ENCODE measurements at regions not wholly inside any gene's neighbourhood (a gene's known extent, or its start where the extent isn't known, plus 50 kb on each side); places are given as distances from the start of the nearest gene placed in this dataset.

DNA sequence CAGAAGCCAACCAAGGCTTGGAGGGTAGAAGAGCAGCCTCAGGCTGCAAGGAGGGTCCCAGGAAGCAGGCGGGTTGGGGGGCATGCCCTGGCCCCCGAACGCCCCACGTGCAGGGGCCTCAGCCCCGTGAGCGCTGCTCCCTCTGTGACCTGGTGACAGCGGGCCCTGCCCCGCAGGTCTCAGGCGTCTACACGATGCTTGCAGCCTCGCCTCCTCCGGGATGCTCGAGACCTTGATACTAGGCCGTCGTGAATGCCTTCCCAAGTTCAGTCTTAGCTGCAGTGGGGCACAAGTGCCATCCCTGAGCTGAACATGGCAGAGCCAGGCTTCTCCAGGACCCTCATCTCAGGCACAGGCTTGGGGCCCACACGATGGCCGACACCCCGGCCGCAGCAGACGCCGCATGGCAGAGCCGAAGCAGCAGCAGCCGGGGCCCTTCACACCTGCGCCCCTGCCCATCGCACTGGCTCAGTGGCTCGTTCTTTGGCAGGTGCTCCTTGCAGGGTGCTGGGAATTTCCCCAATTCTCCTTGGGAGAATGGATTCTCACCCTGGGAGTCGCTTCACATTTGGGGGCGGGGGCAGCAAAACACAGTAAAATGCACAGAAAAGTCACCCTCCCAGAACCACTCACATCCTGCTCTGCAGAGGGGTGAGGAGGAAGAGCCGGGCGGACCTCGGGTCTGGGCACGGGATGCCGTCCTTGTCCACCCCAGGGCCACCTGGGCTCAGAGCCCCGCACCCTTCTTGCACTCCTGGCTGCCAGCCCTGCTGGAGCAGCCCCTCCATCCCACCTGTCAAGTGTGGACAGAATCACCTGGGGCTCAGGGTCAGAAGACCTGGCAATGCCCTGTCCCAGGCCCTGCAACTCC, 161.8 kb downstream of the DLL1 start (continued):
- TF ChIP-seq, protein P1, sequence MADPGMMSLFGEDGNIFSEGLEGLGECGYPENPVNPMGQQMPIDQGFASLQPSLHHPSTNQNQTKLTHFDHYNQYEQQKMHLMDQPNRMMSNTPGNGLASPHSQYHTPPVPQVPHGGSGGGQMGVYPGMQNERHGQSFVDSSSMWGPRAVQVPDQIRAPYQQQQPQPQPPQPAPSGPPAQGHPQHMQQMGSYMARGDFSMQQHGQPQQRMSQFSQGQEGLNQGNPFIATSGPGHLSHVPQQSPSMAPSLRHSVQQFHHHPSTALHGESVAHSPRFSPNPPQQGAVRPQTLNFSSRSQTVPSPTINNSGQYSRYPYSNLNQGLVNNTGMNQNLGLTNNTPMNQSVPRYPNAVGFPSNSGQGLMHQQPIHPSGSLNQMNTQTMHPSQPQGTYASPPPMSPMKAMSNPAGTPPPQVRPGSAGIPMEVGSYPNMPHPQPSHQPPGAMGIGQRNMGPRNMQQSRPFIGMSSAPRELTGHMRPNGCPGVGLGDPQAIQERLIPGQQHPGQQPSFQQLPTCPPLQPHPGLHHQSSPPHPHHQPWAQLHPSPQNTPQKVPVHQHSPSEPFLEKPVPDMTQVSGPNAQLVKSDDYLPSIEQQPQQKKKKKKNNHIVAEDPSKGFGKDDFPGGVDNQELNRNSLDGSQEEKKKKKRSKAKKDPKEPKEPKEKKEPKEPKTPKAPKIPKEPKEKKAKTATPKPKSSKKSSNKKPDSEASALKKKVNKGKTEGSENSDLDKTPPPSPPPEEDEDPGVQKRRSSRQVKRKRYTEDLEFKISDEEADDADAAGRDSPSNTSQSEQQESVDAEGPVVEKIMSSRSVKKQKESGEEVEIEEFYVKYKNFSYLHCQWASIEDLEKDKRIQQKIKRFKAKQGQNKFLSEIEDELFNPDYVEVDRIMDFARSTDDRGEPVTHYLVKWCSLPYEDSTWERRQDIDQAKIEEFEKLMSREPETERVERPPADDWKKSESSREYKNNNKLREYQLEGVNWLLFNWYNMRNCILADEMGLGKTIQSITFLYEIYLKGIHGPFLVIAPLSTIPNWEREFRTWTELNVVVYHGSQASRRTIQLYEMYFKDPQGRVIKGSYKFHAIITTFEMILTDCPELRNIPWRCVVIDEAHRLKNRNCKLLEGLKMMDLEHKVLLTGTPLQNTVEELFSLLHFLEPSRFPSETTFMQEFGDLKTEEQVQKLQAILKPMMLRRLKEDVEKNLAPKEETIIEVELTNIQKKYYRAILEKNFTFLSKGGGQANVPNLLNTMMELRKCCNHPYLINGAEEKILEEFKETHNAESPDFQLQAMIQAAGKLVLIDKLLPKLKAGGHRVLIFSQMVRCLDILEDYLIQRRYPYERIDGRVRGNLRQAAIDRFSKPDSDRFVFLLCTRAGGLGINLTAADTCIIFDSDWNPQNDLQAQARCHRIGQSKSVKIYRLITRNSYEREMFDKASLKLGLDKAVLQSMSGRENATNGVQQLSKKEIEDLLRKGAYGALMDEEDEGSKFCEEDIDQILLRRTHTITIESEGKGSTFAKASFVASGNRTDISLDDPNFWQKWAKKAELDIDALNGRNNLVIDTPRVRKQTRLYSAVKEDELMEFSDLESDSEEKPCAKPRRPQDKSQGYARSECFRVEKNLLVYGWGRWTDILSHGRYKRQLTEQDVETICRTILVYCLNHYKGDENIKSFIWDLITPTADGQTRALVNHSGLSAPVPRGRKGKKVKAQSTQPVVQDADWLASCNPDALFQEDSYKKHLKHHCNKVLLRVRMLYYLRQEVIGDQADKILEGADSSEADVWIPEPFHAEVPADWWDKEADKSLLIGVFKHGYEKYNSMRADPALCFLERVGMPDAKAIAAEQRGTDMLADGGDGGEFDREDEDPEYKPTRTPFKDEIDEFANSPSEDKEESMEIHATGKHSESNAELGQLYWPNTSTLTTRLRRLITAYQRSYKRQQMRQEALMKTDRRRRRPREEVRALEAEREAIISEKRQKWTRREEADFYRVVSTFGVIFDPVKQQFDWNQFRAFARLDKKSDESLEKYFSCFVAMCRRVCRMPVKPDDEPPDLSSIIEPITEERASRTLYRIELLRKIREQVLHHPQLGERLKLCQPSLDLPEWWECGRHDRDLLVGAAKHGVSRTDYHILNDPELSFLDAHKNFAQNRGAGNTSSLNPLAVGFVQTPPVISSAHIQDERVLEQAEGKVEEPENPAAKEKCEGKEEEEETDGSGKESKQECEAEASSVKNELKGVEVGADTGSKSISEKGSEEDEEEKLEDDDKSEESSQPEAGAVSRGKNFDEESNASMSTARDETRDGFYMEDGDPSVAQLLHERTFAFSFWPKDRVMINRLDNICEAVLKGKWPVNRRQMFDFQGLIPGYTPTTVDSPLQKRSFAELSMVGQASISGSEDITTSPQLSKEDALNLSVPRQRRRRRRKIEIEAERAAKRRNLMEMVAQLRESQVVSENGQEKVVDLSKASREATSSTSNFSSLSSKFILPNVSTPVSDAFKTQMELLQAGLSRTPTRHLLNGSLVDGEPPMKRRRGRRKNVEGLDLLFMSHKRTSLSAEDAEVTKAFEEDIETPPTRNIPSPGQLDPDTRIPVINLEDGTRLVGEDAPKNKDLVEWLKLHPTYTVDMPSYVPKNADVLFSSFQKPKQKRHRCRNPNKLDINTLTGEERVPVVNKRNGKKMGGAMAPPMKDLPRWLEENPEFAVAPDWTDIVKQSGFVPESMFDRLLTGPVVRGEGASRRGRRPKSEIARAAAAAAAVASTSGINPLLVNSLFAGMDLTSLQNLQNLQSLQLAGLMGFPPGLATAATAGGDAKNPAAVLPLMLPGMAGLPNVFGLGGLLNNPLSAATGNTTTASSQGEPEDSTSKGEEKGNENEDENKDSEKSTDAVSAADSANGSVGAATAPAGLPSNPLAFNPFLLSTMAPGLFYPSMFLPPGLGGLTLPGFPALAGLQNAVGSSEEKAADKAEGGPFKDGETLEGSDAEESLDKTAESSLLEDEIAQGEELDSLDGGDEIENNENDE (IDR thresholded peaks at IDR 0.05; ENCODE audit: insufficient replicate concordance, low read length): no peak
- TF ChIP-seq SUZ12 (IDR thresholded peaks at IDR 0.05; ENCODE audit: low read length) (no peak), BACH1 (IDR thresholded peaks at IDR 0.05; ENCODE audit: low read length) (no peak), TCF12 (IDR thresholded peaks at IDR 0.05; ENCODE audit: low read depth, low read length) (no peak), TAF1 (IDR thresholded peaks at IDR 0.05; ENCODE audit: low read depth, low read length) (no peak), POLR2AphosphoS5 (IDR thresholded peaks at IDR 0.05; ENCODE audit: low read depth, low read length) (no peak), EGR1 (IDR thresholded peaks at IDR 0.05; ENCODE audit: borderline replicate concordance, low read depth, low read length) (no peak), EZH2 (IDR thresholded peaks at IDR 0.05; ENCODE audit: low read depth, low read length, severe bottlenecking) (no peak), CTBP2 (IDR thresholded peaks at IDR 0.05; ENCODE audit: borderline replicate concordance, insufficient read depth, insufficient read length, low read length) (no peak)
- TF ChIP-seq, protein P2, sequence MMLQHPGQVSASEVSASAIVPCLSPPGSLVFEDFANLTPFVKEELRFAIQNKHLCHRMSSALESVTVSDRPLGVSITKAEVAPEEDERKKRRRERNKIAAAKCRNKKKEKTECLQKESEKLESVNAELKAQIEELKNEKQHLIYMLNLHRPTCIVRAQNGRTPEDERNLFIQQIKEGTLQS (IDR thresholded peaks at IDR 0.05; ENCODE audit: insufficient read depth, low read depth, low read length): no peak

Data from H1 (cell line).